Panc1 (cell line): ENCODE measurements at regions not wholly inside any gene's neighbourhood (a gene's known extent, or its start where the extent isn't known, plus 50 kb on each side); places are given as distances from the start of the nearest gene placed in this dataset.

Experiments
- ATAC-seq: fragments of 200-7000 bp; cut with Tn5 transposase; 2 replicates; pipeline ENCODE4 v1.9.1; 2020; ENCODE audit warnings: mild to moderate bottlenecking, moderate library complexity
- BruUV-seq: library from RNA; stranded (reverse); fragments of 400-500 nt; replicated peaks from 2 replicates; lab custom pipeline; 2021; lab: Mats Ljungman, UMichigan
- CTCF ChIA-PET: fragments of 300-600 bp; sonication (Branson Sonifier 250); formaldehyde crosslinking; loops from one replicate; lab custom pipeline; 2022; ENCODE audit warnings: antibody characterized with exemption; lab: Charles Lee
- POLR2A ChIA-PET: fragments of 300-600 bp; sonication (Branson Sonifier 250); formaldehyde crosslinking; loops from one replicate; lab custom pipeline; 2022; ENCODE audit warnings: antibody characterized with exemption; lab: Charles Lee
- DNase-seq: peaks from one replicate; pipeline ENCODE4 v3.0.0-alpha.2; 2010; ENCODE audit warnings: low read depth, low spot score
- H3K27ac ChIP-seq: 2 replicates; pipeline ENCODE4 v1.5.1; 2011; ENCODE audit warnings: mild to moderate bottlenecking, low read length, inconsistent platforms
- H3K27me3 ChIP-seq: fragments of 200-500 bp; sonication (Bioruptor generic); 2 replicates; pipeline ENCODE4 v1.6.0; 2014; ENCODE audit warnings: low read length, inconsistent platforms; ENCODE audit not compliant: control insufficient read depth, insufficient read depth
- H3K36me3 ChIP-seq: fragments of 200-500 bp; sonication (Bioruptor generic); 2 replicates; pipeline ENCODE4 v1.5.1; 2014; ENCODE audit warnings: inconsistent platforms, mild to moderate bottlenecking, low read length, moderate library complexity; ENCODE audit not compliant: control insufficient read depth, insufficient read depth
- H3K4me1 ChIP-seq: 2 replicates; pipeline ENCODE4 v1.5.1; 2011; ENCODE audit warnings: inconsistent platforms, mild to moderate bottlenecking, low read length, moderate library complexity; ENCODE audit not compliant: control insufficient read depth, insufficient read depth
- H3K4me3 ChIP-seq, 2 experiments: 2 replicates each; pipeline ENCODE4 v1.5.1; 2011 to 2012; ENCODE audit warnings: low read depth in 2 of 2, low read length in 2 of 2, mild to moderate bottlenecking in 2 of 2, inconsistent platforms in 1 of 2, moderate library complexity in 1 of 2
- H3K9me3 ChIP-seq: fragments of 200-500 bp; sonication (Bioruptor generic); 2 replicates; pipeline ENCODE4 v1.5.1; 2014; ENCODE audit warnings: low read depth, mild to moderate bottlenecking, inconsistent platforms, low read length, moderate library complexity; ENCODE audit not compliant: control insufficient read depth, insufficient read depth
- POLR2AphosphoS5 ChIP-seq: IDR thresholded peaks from 2 replicates; pipeline ENCODE4 v1.6.1; 2012; ENCODE audit warnings: mild to moderate bottlenecking, low read depth, low read length, moderate library complexity
- SIN3A ChIP-seq: IDR thresholded peaks from 2 replicates; pipeline ENCODE4 v1.6.1; 2012; ENCODE audit warnings: low read depth, mild to moderate bottlenecking, low read length, moderate library complexity, borderline replicate concordance; ENCODE audit not compliant: insufficient read depth
- TCF7L2 ChIP-seq: IDR thresholded peaks from 2 replicates; pipeline ENCODE4 v1.6.1; 2011; ENCODE audit warnings: mild to moderate bottlenecking, low read depth, low read length, inconsistent platforms
- in situ Hi-C: cut with HindIII; loops from 2 replicates; pipeline ENCODE4 v1.10.0; 2016; ENCODE audit warnings: low sequenced_read_pairs, low pct_unique_long_range_greater_than_20kb
- intact Hi-C: fragments of 100-400 bp; cut with micrococcal nuclease; formaldehyde crosslinking; loops from one replicate; pipeline ENCODE4 v1.10.0; 2022; ENCODE audit not compliant: unreplicated experiment
- TF ChIP-seq, protein P1 (sequence below): fragments of 450-650 bp; IDR thresholded peaks from 2 replicates; pipeline ENCODE4 v1.5.1; 2017; ENCODE audit warnings: mild to moderate bottlenecking
- TF ChIP-seq, protein P2 (sequence below), 2 experiments: IDR thresholded peaks; 2 replicates each; pipeline ENCODE4 v1.6.1; 2011 to 2012; ENCODE audit warnings: low read depth in 2 of 2, control low read depth in 1 of 2, low read length in 1 of 2, mild to moderate bottlenecking in 1 of 2, moderate library complexity in 1 of 2; ENCODE audit not compliant: insufficient read depth in 1 of 2

DNA sequence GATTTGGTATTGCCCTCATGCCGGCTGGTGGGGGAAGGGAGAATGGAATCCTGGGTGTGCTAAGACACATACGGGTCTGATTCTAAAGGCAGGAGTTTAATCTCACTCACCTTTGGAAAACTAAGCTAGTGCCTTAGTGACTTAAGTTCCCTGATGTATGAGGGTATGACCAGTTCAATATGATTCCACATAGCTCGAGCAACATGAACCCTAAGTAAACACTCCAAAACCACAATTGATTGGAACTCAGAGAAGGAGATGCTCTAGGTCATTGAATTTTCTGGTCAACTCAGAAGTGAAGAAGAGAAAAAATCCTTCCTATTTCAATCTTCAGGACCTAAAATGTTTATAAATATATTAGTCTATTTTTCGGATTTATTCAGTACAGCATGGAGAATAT is 420.1 kb upstream of the INTU start:
- DNase-seq (no peak), ATAC-seq (no peak)
- in situ Hi-C loops (no loop called here), intact Hi-C loops (no loop called here)
- Histone ChIP-seq H3K4me1 (no peaks in the 10 kb centered on the region), H3K4me3 (no peak overlapping the region), H3K27me3 (no peaks in the 10 kb centered on the region), H3K9me3 (no peaks in the 10 kb centered on the region), H3K36me3 (no peaks in the 10 kb centered on the region), H3K27ac (no peak overlapping the region)
- CTCF ChIA-PET, result no interaction called here
- POLR2A ChIA-PET, result no interaction called here
- TF ChIP-seq, protein P1, sequence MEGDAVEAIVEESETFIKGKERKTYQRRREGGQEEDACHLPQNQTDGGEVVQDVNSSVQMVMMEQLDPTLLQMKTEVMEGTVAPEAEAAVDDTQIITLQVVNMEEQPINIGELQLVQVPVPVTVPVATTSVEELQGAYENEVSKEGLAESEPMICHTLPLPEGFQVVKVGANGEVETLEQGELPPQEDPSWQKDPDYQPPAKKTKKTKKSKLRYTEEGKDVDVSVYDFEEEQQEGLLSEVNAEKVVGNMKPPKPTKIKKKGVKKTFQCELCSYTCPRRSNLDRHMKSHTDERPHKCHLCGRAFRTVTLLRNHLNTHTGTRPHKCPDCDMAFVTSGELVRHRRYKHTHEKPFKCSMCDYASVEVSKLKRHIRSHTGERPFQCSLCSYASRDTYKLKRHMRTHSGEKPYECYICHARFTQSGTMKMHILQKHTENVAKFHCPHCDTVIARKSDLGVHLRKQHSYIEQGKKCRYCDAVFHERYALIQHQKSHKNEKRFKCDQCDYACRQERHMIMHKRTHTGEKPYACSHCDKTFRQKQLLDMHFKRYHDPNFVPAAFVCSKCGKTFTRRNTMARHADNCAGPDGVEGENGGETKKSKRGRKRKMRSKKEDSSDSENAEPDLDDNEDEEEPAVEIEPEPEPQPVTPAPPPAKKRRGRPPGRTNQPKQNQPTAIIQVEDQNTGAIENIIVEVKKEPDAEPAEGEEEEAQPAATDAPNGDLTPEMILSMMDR, result no peak
- TF ChIP-seq, protein P2, sequence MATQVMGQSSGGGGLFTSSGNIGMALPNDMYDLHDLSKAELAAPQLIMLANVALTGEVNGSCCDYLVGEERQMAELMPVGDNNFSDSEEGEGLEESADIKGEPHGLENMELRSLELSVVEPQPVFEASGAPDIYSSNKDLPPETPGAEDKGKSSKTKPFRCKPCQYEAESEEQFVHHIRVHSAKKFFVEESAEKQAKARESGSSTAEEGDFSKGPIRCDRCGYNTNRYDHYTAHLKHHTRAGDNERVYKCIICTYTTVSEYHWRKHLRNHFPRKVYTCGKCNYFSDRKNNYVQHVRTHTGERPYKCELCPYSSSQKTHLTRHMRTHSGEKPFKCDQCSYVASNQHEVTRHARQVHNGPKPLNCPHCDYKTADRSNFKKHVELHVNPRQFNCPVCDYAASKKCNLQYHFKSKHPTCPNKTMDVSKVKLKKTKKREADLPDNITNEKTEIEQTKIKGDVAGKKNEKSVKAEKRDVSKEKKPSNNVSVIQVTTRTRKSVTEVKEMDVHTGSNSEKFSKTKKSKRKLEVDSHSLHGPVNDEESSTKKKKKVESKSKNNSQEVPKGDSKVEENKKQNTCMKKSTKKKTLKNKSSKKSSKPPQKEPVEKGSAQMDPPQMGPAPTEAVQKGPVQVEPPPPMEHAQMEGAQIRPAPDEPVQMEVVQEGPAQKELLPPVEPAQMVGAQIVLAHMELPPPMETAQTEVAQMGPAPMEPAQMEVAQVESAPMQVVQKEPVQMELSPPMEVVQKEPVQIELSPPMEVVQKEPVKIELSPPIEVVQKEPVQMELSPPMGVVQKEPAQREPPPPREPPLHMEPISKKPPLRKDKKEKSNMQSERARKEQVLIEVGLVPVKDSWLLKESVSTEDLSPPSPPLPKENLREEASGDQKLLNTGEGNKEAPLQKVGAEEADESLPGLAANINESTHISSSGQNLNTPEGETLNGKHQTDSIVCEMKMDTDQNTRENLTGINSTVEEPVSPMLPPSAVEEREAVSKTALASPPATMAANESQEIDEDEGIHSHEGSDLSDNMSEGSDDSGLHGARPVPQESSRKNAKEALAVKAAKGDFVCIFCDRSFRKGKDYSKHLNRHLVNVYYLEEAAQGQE (IDR thresholded peaks at IDR 0.05; ENCODE audit: insufficient read depth in 1 of 2, low read depth in 2 of 2, low read length in 1 of 2), result no peak
- TF ChIP-seq POLR2AphosphoS5 (no peak), SIN3A (no peak), TCF7L2 (no peak)
- no TSS peak for BruUV-seq

DNA sequence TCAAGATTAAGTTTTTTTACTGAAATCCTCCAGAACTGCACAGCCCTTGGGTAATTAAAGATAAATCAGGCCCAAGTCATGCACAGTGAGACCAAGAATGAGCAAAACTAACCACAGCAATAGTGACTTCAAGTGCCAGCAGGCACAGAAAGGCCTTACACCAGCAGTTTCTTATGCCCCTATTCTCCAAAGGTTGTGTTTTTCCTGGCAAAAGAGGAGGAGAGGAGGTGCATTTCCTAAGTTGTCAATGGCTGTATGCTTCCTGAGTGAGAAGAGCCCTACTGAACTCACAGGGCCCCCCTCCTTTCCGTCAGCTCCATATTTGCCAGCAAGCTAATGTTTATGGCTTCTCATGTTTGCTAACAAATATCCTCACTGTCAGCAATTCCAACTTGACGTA is 418.7 kb upstream of the INTU start:
- DNase-seq (no peak), ATAC-seq (no peak)
- Histone ChIP-seq H3K4me1 (no peaks in the 10 kb centered on the region), H3K4me3 (no peak overlapping the region), H3K9me3 (no peaks in the 10 kb centered on the region), H3K27ac (no peak overlapping the region), H3K36me3 (no peaks in the 10 kb centered on the region), H3K27me3 (no peaks in the 10 kb centered on the region)
- in situ Hi-C loops (no loop called here), intact Hi-C loops (no loop called here)
- CTCF ChIA-PET, result no interaction called here
- POLR2A ChIA-PET, result no interaction called here
- TF ChIP-seq, protein P2 (IDR thresholded peaks at IDR 0.05; ENCODE audit: insufficient read depth in 1 of 2, low read depth in 2 of 2, low read length in 1 of 2), result no peak
- TF ChIP-seq, protein P1, result no peak
- TF ChIP-seq SIN3A, result no peak
- no peak for TF ChIP-seq POLR2AphosphoS5
- TF ChIP-seq TCF7L2, result no peak
- BruUV-seq, result no TSS peak
